Left ventricle myocardium inferior (tissue), 1 donor: ENCODE measurements at regions not wholly inside any gene's neighbourhood (a gene's known extent, or its start where the extent isn't known, plus 50 kb on each side); places are given as distances from the start of the nearest gene placed in this dataset.

Source experiments
- DNase-seq: peaks from one replicate; pipeline ENCODE4 v3.0.0-alpha.2; 2020
- H3K27ac ChIP-seq: fragments of 200-600 bp; replicated peaks from 2 replicates; pipeline ENCODE4 v1.8.0; 2021
- H3K27me3 ChIP-seq: fragments of 200-600 bp; 2 replicates; pipeline ENCODE4 v1.8.0; 2021; ENCODE audit warnings: low read depth
- H3K36me3 ChIP-seq: fragments of 200-600 bp; 2 replicates; pipeline ENCODE4 v1.8.0; 2021
- H3K4me1 ChIP-seq: fragments of 200-600 bp; 2 replicates; pipeline ENCODE4 v1.8.0; 2021
- H3K4me3 ChIP-seq: fragments of 200-600 bp; 2 replicates; pipeline ENCODE4 v1.8.0; 2021; ENCODE audit warnings: mild to moderate bottlenecking, moderate library complexity
- H3K9me3 ChIP-seq: fragments of 200-600 bp; replicated peaks from 2 replicates; pipeline ENCODE4 v1.8.0; 2021
- CTCF ChIP-seq: fragments of 200-600 bp; IDR thresholded peaks from 2 replicates; pipeline ENCODE4 v1.8.0; 2021; ENCODE audit warnings: antibody characterized with exemption, mild to moderate bottlenecking, borderline replicate concordance
- intact Hi-C: fragments of 100-400 bp; cut with micrococcal nuclease; formaldehyde crosslinking; loops from one replicate; pipeline ENCODE4 v1.11.0; 2022
- donor health status: DM: no; HTN: yes; CAD: no; lungs with severe emphysema.

- TF ChIP-seq CTCF, result no peak
- intact Hi-C loops, result no loop called here
- Histone ChIP-seq H3K4me1 (peaks cover 19% of the 10 kb centered on the region), H3K4me3 (no peak overlapping the region), H3K27me3 (no peaks in the 10 kb centered on the region), H3K36me3 (no peaks in the 10 kb centered on the region), H3K27ac (no peak overlapping the region), H3K9me3 (no peaks in the 10 kb centered on the region)
- DNase-seq, result no peak
Observed at GRCh38 chr13:109415057-109415456, 371.3 kb downstream of the IRS2 start.

GRCh38 chr13:109412283-109412901, 374.0 kb downstream of the IRS2 start:
- TF ChIP-seq CTCF, result no peak
- DNase-seq, result peak; percentile 55
- H3K36me3 ChIP-seq, result no peaks in the 10 kb centered on the region
- H3K9me3 ChIP-seq, result no peaks in the 10 kb centered on the region
- peak overlapping the region; percentile 64 for H3K27ac ChIP-seq
- H3K4me3 ChIP-seq, result peak overlapping the region; percentile 43
- H3K27me3 ChIP-seq, result no peaks in the 10 kb centered on the region
- intact Hi-C loops, result no loop called here
- H3K4me1 ChIP-seq, result peaks cover 19% of the 10 kb centered on the region

- TF ChIP-seq CTCF, result no peak
- H3K4me3 ChIP-seq, result no peak overlapping the region
- no peak overlapping the region for H3K27ac ChIP-seq
- intact Hi-C loops, result no loop called here
- H3K36me3 ChIP-seq, result no peaks in the 10 kb centered on the region
- no peaks in the 10 kb centered on the region for H3K9me3 ChIP-seq
- H3K27me3 ChIP-seq, result no peaks in the 10 kb centered on the region
- DNase-seq, result no peak
- H3K4me1 ChIP-seq, result peaks cover 19% of the 10 kb centered on the region
Observed at GRCh38 chr13:109410868-109411267, 375.5 kb downstream of the IRS2 start.

- intact Hi-C loops, result no loop called here
- Histone ChIP-seq H3K36me3 (no peaks in the 10 kb centered on the region), H3K9me3 (no peaks in the 10 kb centered on the region), H3K4me3 (no peak overlapping the region), H3K27me3 (no peaks in the 10 kb centered on the region), H3K27ac (no peak overlapping the region), H3K4me1 (peaks cover 19% of the 10 kb centered on the region)
- DNase-seq, result no peak
- no peak for TF ChIP-seq CTCF
Observed at GRCh38 chr13:109408591-109409382, 377.6 kb downstream of the IRS2 start.

GRCh38 chr13:109406376-109406992, 379.9 kb downstream of the IRS2 start:
- TF ChIP-seq CTCF, result no peak
- no peak for DNase-seq
- H3K36me3 ChIP-seq, result no peaks in the 10 kb centered on the region
- intact Hi-C loops, result no loop called here
- no peaks in the 10 kb centered on the region for H3K9me3 ChIP-seq
- H3K27me3 ChIP-seq, result no peaks in the 10 kb centered on the region
- peaks cover 1% of the 10 kb centered on the region for H3K4me1 ChIP-seq
- no peak overlapping the region for H3K4me3 ChIP-seq
- H3K27ac ChIP-seq, result no peak overlapping the region
